HG02571 (cell line): ENCODE measurements at regions not wholly inside any gene's neighbourhood (a gene's known extent, or its start where the extent isn't known, plus 50 kb on each side); places are given as distances from the start of the nearest gene placed in this dataset.

Source experiments
- ATAC-seq: cut with Tn5 transposase; IDR thresholded peaks from one replicate; pipeline ENCODE4 v1.9.1; 2021; ENCODE audit warnings: mild to moderate bottlenecking, moderate library complexity; ENCODE audit not compliant: unreplicated experiment

GRCh38 chr18:54531402-54532065, 59.5 kb upstream of the DYNAP start:
- ATAC-seq: no peak

GRCh38 chr18:54532222-54532621, 58.8 kb upstream of the DYNAP start:
- ATAC-seq: no peak

DNA sequence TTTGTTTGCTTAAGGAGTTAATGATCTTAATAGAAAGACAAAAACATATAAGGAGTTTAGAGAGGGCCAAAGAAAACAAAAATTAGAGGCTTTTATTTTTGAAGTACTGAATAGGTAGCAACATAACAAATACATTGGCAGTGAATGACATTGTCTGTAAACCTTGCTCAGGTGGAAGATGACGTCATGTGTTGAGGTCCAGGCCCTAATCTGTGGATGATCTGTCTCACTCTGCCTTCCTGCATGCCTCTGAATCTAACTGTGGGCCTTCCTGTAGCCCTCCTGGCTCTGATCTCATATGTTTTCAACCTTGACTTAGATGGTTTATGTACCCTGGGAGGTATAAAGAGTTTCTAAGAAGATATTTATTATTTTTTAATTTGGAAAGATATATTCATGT, 58.1 kb upstream of the DYNAP start:
- ATAC-seq: no peak
